ENCODE measurements at regions not wholly inside any gene's neighbourhood (a gene's known extent, or its start where the extent isn't known, plus 50 kb on each side); places are given as distances from the start of the nearest gene placed in this dataset.
"Not testable (repeated sequence)": the region's sequence is repeated elsewhere in the genome, so short reads cannot be mapped to it uniquely, and the experiment has no call there.

GRCh38 chr18:44258576-44258975, 422.1 kb upstream of the SETBP1 start:
- DNase-seq: no peak

GRCh38 chr18:44259610-44260009, 421.1 kb upstream of the SETBP1 start:
- no peak for DNase-seq

GRCh38 chr18:44265437-44265836, 415.3 kb upstream of the SETBP1 start:
- no peak for DNase-seq

GRCh38 chr18:44273298-44273697, 407.4 kb upstream of the SETBP1 start:
- no peak for DNase-seq

GRCh38 chr18:44280479-44280878, 400.2 kb upstream of the SETBP1 start:
- no peak for DNase-seq

- no peak for DNase-seq
These were observed 394.6 kb upstream of the SETBP1 start for GRCh38 chr18:44286049-44286448.

GRCh38 chr18:44290366-44290977, 390.2 kb upstream of the SETBP1 start:
- no peak for DNase-seq

- no peak for DNase-seq
These were observed 382.1 kb upstream of the SETBP1 start for GRCh38 chr18:44298566-44298965.

GRCh38 chr18:44309185-44309584, 371.5 kb upstream of the SETBP1 start:
- no peak for DNase-seq

- no peak for DNase-seq
These were observed 359.8 kb upstream of the SETBP1 start for GRCh38 chr18:44320619-44321460.

- no peak for DNase-seq
These were observed 358.7 kb upstream of the SETBP1 start for GRCh38 chr18:44321868-44322590.

- DNase-seq: no peak
These were observed 357.6 kb upstream of the SETBP1 start for GRCh38 chr18:44323125-44323524.

- DNase-seq: no peak
These were observed 356.3 kb upstream of the SETBP1 start for GRCh38 chr18:44324361-44324760.

- DNase-seq: peak; percentile 44
These were observed 354.6 kb upstream of the SETBP1 start for GRCh38 chr18:44325903-44326635.

- no peak for DNase-seq
These were observed 348.8 kb upstream of the SETBP1 start for GRCh38 chr18:44331656-44332570.

- no peak for DNase-seq
These were observed 338.9 kb upstream of the SETBP1 start for GRCh38 chr18:44341759-44342158.

- DNase-seq: no peak
These were observed 338.5 kb upstream of the SETBP1 start for GRCh38 chr18:44342162-44342561.

GRCh38 chr18:44342946-44343345, 337.7 kb upstream of the SETBP1 start:
- DNase-seq: no peak

- no peak for DNase-seq
These were observed 337.1 kb upstream of the SETBP1 start for GRCh38 chr18:44343570-44343969.

- DNase-seq: no peak
These were observed 324.0 kb upstream of the SETBP1 start for GRCh38 chr18:44356566-44357157.

GRCh38 chr18:44358402-44358801, 322.3 kb upstream of the SETBP1 start:
- no peak for DNase-seq

GRCh38 chr18:44359741-44360140, 320.9 kb upstream of the SETBP1 start:
- not testable (repeated sequence) for DNase-seq
